ENCODE measurements at regions not wholly inside any gene's neighbourhood (a gene's known extent, or its start where the extent isn't known, plus 50 kb on each side); places are given as distances from the start of the nearest gene placed in this dataset.

GRCh38 chr5:5805916-5806315 is 383.4 kb downstream of the ICE1 start:
- TF ChIP-seq TAF1 (IDR thresholded peaks at IDR 0.05; ENCODE audit: borderline replicate concordance, low read depth, low read length) = no peak
- no peak for TF ChIP-seq POLR2AphosphoS5 (IDR thresholded peaks at IDR 0.05; ENCODE audit: low read depth, low read length)
- FAIRE-seq = no peak

DNA sequence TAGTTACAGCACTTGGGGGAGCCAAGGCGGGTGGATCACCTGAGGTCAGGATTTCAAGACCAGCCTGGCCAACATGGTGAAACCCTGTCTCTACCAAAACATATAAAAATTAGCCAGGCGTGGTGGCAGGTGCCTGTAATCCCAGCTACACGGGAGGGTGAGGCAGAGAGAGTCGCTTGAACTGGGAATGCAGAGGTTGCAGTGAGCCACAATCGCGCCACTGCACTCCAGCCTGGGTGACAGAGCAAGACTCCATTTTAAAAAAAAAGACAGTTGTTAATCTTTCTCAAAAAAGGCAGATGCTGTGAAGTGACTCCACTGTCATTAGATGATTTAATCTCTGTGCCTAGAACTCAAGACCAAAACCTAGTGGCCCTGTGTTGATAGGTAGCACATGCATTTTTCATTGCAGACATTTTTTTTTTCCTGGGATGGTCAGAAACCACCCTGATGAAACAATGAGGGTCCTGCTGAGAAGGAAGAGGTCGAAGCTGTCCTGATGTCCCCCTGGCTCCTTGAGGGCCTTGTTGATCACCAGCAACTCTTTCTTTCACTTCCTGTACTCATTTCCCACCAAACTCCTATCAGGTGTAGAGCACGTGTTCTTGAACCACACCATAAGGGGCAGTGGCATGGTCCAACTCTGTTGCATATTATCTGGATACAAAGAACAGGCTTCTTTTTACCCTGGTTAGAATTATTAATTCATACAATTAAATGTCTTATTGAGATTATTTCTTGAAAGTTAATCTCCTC is 382.2 kb downstream of the ICE1 start:
- FAIRE-seq = no peak
- TF ChIP-seq TAF1 (IDR thresholded peaks at IDR 0.05; ENCODE audit: borderline replicate concordance, low read depth, low read length) (no peak), POLR2A (IDR thresholded peaks at IDR 0.05; ENCODE audit: low read depth, low read length) (no peak), POLR2AphosphoS5 (IDR thresholded peaks at IDR 0.05; ENCODE audit: low read depth, low read length) (no peak)
- DNase-seq (ENCODE audit: insufficient read length) = no peak

More at GRCh38 chr5:5805916-5806315, 383.4 kb downstream of the ICE1 start:
- no peak for DNase-seq (ENCODE audit: insufficient read length)

GRCh38 chr5:5800801-5801761 is 378.6 kb downstream of the ICE1 start:
- DNase-seq (ENCODE audit: insufficient read length) (no peak), FAIRE-seq (no peak)
- TF ChIP-seq POLR2A (IDR thresholded peaks at IDR 0.05; ENCODE audit: low read depth, low read length) (no peak), POLR2AphosphoS5 (IDR thresholded peaks at IDR 0.05; ENCODE audit: low read depth, low read length) (no peak), TAF1 (IDR thresholded peaks at IDR 0.05; ENCODE audit: borderline replicate concordance, low read depth, low read length) (no peak)

DNA sequence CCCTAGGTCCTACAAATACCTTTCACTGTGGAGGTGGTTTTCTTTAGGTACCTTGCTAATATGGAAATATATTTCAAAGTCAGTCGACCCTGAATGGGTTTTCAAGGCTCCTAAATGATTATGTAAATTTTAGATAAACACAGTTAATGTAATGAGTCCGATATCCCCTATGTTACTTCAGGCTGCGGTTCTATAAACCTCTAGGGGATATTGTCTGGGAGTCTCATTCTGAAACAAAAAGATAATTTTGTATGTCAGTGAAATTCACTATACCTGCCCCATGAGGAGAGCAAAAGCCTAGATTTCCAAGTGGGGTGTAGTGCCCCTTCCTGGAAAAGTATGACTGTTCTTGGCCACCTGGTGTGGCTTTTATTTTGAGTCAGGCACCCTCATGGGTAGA is 377.3 kb downstream of the ICE1 start:
- TF ChIP-seq POLR2A (IDR thresholded peaks at IDR 0.05; ENCODE audit: low read depth, low read length) (no peak), TAF1 (IDR thresholded peaks at IDR 0.05; ENCODE audit: borderline replicate concordance, low read depth, low read length) (no peak), POLR2AphosphoS5 (IDR thresholded peaks at IDR 0.05; ENCODE audit: low read depth, low read length) (no peak)
- no peak for FAIRE-seq

GRCh38 chr5:5799229-5799628 is 376.8 kb downstream of the ICE1 start:
- FAIRE-seq (no peak), DNase-seq (ENCODE audit: insufficient read length) (no peak)
- TF ChIP-seq POLR2A (IDR thresholded peaks at IDR 0.05; ENCODE audit: low read depth, low read length) (no peak), TAF1 (IDR thresholded peaks at IDR 0.05; ENCODE audit: borderline replicate concordance, low read depth, low read length) (no peak), POLR2AphosphoS5 (IDR thresholded peaks at IDR 0.05; ENCODE audit: low read depth, low read length) (no peak)

More for the DNA sequence above, 377.3 kb downstream of the ICE1 start:
- no peak for DNase-seq (ENCODE audit: insufficient read length)

- FAIRE-seq = no peak
Observed at GRCh38 chr5:5798462-5798861, 376.0 kb downstream of the ICE1 start.

GRCh38 chr5:5798041-5798440 is 375.6 kb downstream of the ICE1 start:
- DNase-seq (ENCODE audit: insufficient read length) (no peak), FAIRE-seq (no peak)
- TF ChIP-seq POLR2A (IDR thresholded peaks at IDR 0.05; ENCODE audit: low read depth, low read length) (no peak), TAF1 (IDR thresholded peaks at IDR 0.05; ENCODE audit: borderline replicate concordance, low read depth, low read length) (no peak), POLR2AphosphoS5 (IDR thresholded peaks at IDR 0.05; ENCODE audit: low read depth, low read length) (no peak)

More at GRCh38 chr5:5798462-5798861, 376.0 kb downstream of the ICE1 start:
- TF ChIP-seq POLR2AphosphoS5 (IDR thresholded peaks at IDR 0.05; ENCODE audit: low read depth, low read length) = no peak
- no peak for TF ChIP-seq POLR2A (IDR thresholded peaks at IDR 0.05; ENCODE audit: low read depth, low read length)
- TF ChIP-seq TAF1 (IDR thresholded peaks at IDR 0.05; ENCODE audit: borderline replicate concordance, low read depth, low read length) = no peak
- DNase-seq (ENCODE audit: insufficient read length) = no peak

DNA sequence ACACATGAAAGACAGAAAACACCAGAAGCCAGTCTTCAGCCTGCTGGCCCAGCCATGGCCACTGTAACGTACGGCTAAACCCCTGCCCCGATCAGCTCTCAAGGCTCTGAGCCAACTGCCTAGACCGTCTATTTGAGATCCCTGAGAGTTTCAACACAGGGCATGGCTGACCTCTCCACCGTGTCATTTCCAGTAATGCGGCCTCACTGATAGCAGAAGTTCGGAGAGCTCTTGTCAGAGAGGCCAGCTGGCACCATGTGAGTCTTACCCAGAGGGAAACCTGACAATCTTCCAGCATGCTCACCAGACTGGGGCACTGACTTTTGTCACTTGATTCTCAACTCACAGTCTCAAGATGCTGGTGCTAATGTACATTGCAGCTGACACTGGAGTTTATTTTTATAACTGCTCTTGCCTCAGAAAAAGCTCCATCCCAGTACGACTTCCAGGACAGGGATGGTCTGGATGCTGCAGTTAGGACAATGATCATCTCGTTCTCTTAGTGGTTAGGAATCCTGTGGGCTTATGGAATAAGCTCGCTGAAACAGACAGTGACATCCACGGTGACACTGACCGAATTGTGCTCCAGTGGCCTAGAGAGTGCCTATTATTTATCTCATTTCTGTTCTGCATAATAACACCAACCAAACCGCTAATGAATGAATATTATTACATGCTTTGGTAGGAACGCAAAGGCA is 372.7 kb downstream of the ICE1 start:
- FAIRE-seq (no peak), DNase-seq (ENCODE audit: insufficient read length) (no peak)
- TF ChIP-seq POLR2A (IDR thresholded peaks at IDR 0.05; ENCODE audit: low read depth, low read length) (no peak), POLR2AphosphoS5 (IDR thresholded peaks at IDR 0.05; ENCODE audit: low read depth, low read length) (no peak), TAF1 (IDR thresholded peaks at IDR 0.05; ENCODE audit: borderline replicate concordance, low read depth, low read length) (no peak)

- TF ChIP-seq POLR2AphosphoS5 (IDR thresholded peaks at IDR 0.05; ENCODE audit: low read depth, low read length) = no peak
- no peak for TF ChIP-seq TAF1 (IDR thresholded peaks at IDR 0.05; ENCODE audit: borderline replicate concordance, low read depth, low read length)
- DNase-seq (ENCODE audit: insufficient read length) (no peak), FAIRE-seq (no peak)
Observed at GRCh38 chr5:5794118-5794560, 371.7 kb downstream of the ICE1 start.

DNA sequence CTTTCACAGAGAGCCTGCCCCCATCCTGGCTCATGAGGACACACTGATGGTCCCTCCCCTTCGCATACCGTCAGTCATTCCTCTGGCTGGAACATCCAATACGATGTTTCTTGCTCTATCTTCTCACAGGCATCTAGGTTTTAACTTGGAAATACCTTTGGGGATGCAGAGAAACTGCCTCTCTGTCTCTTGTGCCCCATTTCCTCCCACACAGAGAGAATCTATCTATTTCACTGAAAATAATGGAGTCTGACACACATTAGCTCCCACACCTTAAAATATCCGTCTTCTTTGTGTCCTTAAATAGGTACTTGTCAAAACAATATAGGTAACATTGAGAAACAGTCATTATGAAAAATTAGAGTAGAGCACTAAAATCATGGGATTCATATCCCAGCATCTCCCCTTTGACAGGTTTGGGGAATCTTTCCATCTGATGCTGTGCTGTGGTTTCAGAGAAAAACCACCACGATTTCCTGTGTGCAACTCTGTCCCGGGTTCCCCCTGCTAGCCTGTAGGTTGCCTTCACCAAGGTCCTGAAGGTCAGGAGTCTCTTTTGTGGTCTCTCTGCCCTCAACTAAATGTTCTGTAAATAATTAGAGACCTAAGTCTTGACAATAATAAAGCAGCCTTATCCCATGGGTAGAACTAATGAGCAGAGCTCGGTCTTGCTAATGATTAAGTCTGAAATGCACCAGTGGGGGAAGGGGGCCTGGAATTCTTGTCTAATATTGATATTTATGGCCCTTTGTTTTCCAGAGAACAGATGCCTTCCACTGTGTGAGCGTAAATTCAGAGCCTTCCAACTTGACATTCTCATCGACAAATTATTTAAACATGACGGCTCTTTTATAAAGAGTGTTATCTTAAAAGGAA is 371.0 kb downstream of the ICE1 start:
- TF ChIP-seq POLR2AphosphoS5 (IDR thresholded peaks at IDR 0.05; ENCODE audit: low read depth, low read length) = no peak
- no peak for TF ChIP-seq POLR2A (IDR thresholded peaks at IDR 0.05; ENCODE audit: low read depth, low read length)
- no peak for TF ChIP-seq TAF1 (IDR thresholded peaks at IDR 0.05; ENCODE audit: borderline replicate concordance, low read depth, low read length)
- no peak for DNase-seq (ENCODE audit: insufficient read length)
- FAIRE-seq = no peak

Measured in GM12892 (cell line).